DND-41 (cell line): ENCODE measurements at regions not wholly inside any gene's neighbourhood (a gene's known extent, or its start where the extent isn't known, plus 50 kb on each side); places are given as distances from the start of the nearest gene placed in this dataset.
A peak's percentile ranks its signal among the peaks of the same experiment; 100 is the strongest.
"Not testable (repeated sequence)": the region's sequence is repeated elsewhere in the genome, so short reads cannot be mapped to it uniquely, and the experiment has no call there.

Experiments
- ATAC-seq: fragments of 200-7000 bp; cut with Tn5 transposase; 3 replicates; pipeline ENCODE4 v1.9.1; 2021; ENCODE audit warnings: low read depth; ENCODE audit not compliant: insufficient read depth
- DNase-seq: peaks from one replicate; pipeline ENCODE4 v3.0.0-alpha.2; 2020
- H2AFZ ChIP-seq: 2 replicates; pipeline ENCODE4 v1.6.0; 2012; ENCODE audit warnings: low read depth, low read length
- H3K27ac ChIP-seq: 2 replicates; pipeline ENCODE4 v1.5.1; 2012; ENCODE audit warnings: low read length, inconsistent platforms
- H3K27me3 ChIP-seq: fragments of 200-600 bp; sonication (generic); 2 replicates; pipeline ENCODE4 v1.6.0; 2012; ENCODE audit warnings: low read length, mild to moderate bottlenecking, inconsistent platforms; ENCODE audit not compliant: insufficient read depth, poor library complexity
- H3K36me3 ChIP-seq: 2 replicates; pipeline ENCODE4 v1.5.1; 2012; ENCODE audit warnings: low read length, inconsistent platforms; ENCODE audit not compliant: insufficient read depth
- H3K4me1 ChIP-seq: 2 replicates; pipeline ENCODE4 v1.5.1; 2012; ENCODE audit warnings: mild to moderate bottlenecking, low read length; ENCODE audit not compliant: insufficient read depth
- H3K4me2 ChIP-seq: 2 replicates; pipeline ENCODE4 v1.6.0; 2012; ENCODE audit warnings: mild to moderate bottlenecking, moderate library complexity, low read length, inconsistent platforms; ENCODE audit not compliant: insufficient read depth
- H3K4me3 ChIP-seq, 2 experiments: fragments of 200-600 bp in 1 of 2; shearing (Covaris generic) in 1 of 2; 2 replicates each; pipeline ENCODE4 v1.5.1; 2012 to 2016; ENCODE audit warnings: inconsistent platforms in 2 of 2, low read length in 2 of 2, mild to moderate bottlenecking in 2 of 2, low read depth in 1 of 2, moderate library complexity in 1 of 2
- H3K79me2 ChIP-seq: 2 replicates; pipeline ENCODE4 v1.6.0; 2012; ENCODE audit warnings: low read length, inconsistent platforms; ENCODE audit not compliant: insufficient read depth
- H3K9ac ChIP-seq: 2 replicates; pipeline ENCODE4 v1.6.0; 2012; ENCODE audit warnings: low read depth, mild to moderate bottlenecking, inconsistent platforms, low read length, moderate library complexity
- H3K9me3 ChIP-seq: 2 replicates; pipeline ENCODE4 v1.5.1; 2012; ENCODE audit warnings: low read length, moderate library complexity, mild to moderate bottlenecking, inconsistent platforms; ENCODE audit not compliant: insufficient read depth, severe bottlenecking
- H4K20me1 ChIP-seq: 2 replicates; pipeline ENCODE4 v1.6.0; 2012; ENCODE audit warnings: low read length; ENCODE audit not compliant: insufficient read depth
- CTCF ChIP-seq: IDR thresholded peaks from 2 replicates; pipeline ENCODE4 v1.5.1; 2012; ENCODE audit warnings: borderline replicate concordance, low read length, moderate library complexity, mild to moderate bottlenecking; ENCODE audit not compliant: poor library complexity, severe bottlenecking; ENCODE audit errors: extremely low read depth
- EZH2 ChIP-seq: IDR thresholded peaks from 3 replicates; pipeline ENCODE4 v1.6.1; 2012; ENCODE audit warnings: borderline replicate concordance, low read depth, mild to moderate bottlenecking, moderate library complexity, low read length, inconsistent platforms; ENCODE audit not compliant: severe bottlenecking

GRCh38 chr13:111437856-111438547, 117.6 kb downstream of the TEX29 start:
- no peaks in the 10 kb centered on the region for H3K4me1 ChIP-seq
- no peaks in the 10 kb centered on the region for H3K79me2 ChIP-seq
- no peaks in the 10 kb centered on the region for H4K20me1 ChIP-seq
- H3K36me3 ChIP-seq = no peaks in the 10 kb centered on the region
- H3K4me3 ChIP-seq = no peak overlapping the region
- no peaks in the 10 kb centered on the region for H3K9me3 ChIP-seq
- no peak overlapping the region for H3K4me2 ChIP-seq
- TF ChIP-seq CTCF (no peak), EZH2 (no peak)
- ATAC-seq (no peak), DNase-seq (no peak)
- no peak overlapping the region for H3K27ac ChIP-seq
- H2AFZ ChIP-seq = no peak overlapping the region
- no peak overlapping the region for H3K9ac ChIP-seq
- no peaks in the 10 kb centered on the region for H3K27me3 ChIP-seq

GRCh38 chr13:111440492-111440891, 120.0 kb downstream of the TEX29 start:
- H2AFZ ChIP-seq, H3K27me3 ChIP-seq, H3K36me3 ChIP-seq, H3K4me2 ChIP-seq, H3K4me3 ChIP-seq, H3K9ac ChIP-seq, ATAC-seq, H3K4me1 ChIP-seq, H3K9me3 ChIP-seq, H3K79me2 ChIP-seq, H3K27ac ChIP-seq, H4K20me1 ChIP-seq: not testable (repeated sequence)
- peak; percentile 58 for TF ChIP-seq CTCF
- peak; percentile 31 for DNase-seq

- Histone ChIP-seq H3K9me3 (no peaks in the 10 kb centered on the region), H3K79me2 (no peaks in the 10 kb centered on the region), H4K20me1 (no peaks in the 10 kb centered on the region), H3K27me3 (no peaks in the 10 kb centered on the region), H3K4me2 (no peak overlapping the region), H3K4me3 (no peak overlapping the region), H3K9ac (no peak overlapping the region), H2AFZ (no peak overlapping the region), H3K36me3 (no peaks in the 10 kb centered on the region), H3K4me1 (no peaks in the 10 kb centered on the region), H3K27ac (no peak overlapping the region)
- DNase-seq (no peak), ATAC-seq (no peak)
- TF ChIP-seq CTCF = no peak
- no peak for TF ChIP-seq EZH2
Measured at GRCh38 chr13:111443981-111444380, 123.5 kb downstream of the TEX29 start.

GRCh38 chr13:111448504-111448903, 128.1 kb downstream of the TEX29 start:
- Histone ChIP-seq H2AFZ (no peak overlapping the region), H3K79me2 (no peaks in the 10 kb centered on the region), H3K4me3 (no peak overlapping the region), H3K4me2 (no peak overlapping the region), H3K36me3 (no peaks in the 10 kb centered on the region), H3K9me3 (no peaks in the 10 kb centered on the region), H3K4me1 (no peaks in the 10 kb centered on the region), H3K27ac (no peak overlapping the region), H4K20me1 (no peaks in the 10 kb centered on the region), H3K9ac (no peak overlapping the region), H3K27me3 (no peaks in the 10 kb centered on the region)
- no peak for DNase-seq
- ATAC-seq = no peak
- TF ChIP-seq EZH2 (no peak), CTCF (no peak)
